H9 (cell line): ENCODE measurements at regions not wholly inside any gene's neighbourhood (a gene's known extent, or its start where the extent isn't known, plus 50 kb on each side); places are given as distances from the start of the nearest gene placed in this dataset.

Experiments
- DNase-seq: peaks from one replicate; pipeline ENCODE4 v3.0.0-alpha.2; 2017
- H2AFZ ChIP-seq: one replicate; pipeline ENCODE4 v1.6.1; 2013; ENCODE audit warnings: mild to moderate bottlenecking, low read length, control low read depth, moderate library complexity
- H2AK5ac ChIP-seq: 2 replicates; pipeline ENCODE4 v1.6.1; 2013; ENCODE audit warnings: low read length, control low read depth, mixed read lengths; ENCODE audit not compliant: insufficient read length
- H2BK120ac ChIP-seq: one replicate; pipeline ENCODE4 v1.6.1; 2013; ENCODE audit warnings: low read depth, mild to moderate bottlenecking, low read length, control low read depth, inconsistent platforms; ENCODE audit not compliant: poor library complexity, severe bottlenecking
- H2BK12ac ChIP-seq: 2 replicates; pipeline ENCODE4 v1.6.1; 2013; ENCODE audit warnings: low read length, control low read depth, mixed read lengths, low read depth; ENCODE audit not compliant: insufficient read length
- H2BK15ac ChIP-seq: 2 replicates; pipeline ENCODE4 v1.6.1; 2013; ENCODE audit warnings: low read depth, low read length, control low read depth
- H2BK20ac ChIP-seq: one replicate; pipeline ENCODE4 v1.6.1; 2013; ENCODE audit warnings: low read depth, mild to moderate bottlenecking, low read length, control low read depth, inconsistent platforms; ENCODE audit not compliant: poor library complexity, severe bottlenecking
- H2BK5ac ChIP-seq: 2 replicates; pipeline ENCODE4 v1.6.1; 2013; ENCODE audit warnings: low read length, control low read depth, mixed read lengths; ENCODE audit not compliant: insufficient read length
- H3K14ac ChIP-seq: 2 replicates; pipeline ENCODE4 v1.6.1; 2013; ENCODE audit warnings: low read length, control low read depth; ENCODE audit not compliant: insufficient read depth
- H3K18ac ChIP-seq: 2 replicates; pipeline ENCODE4 v1.6.1; 2013; ENCODE audit warnings: low read depth, mild to moderate bottlenecking, mixed read lengths, low read length, control low read depth; ENCODE audit not compliant: insufficient read length
- H3K23ac ChIP-seq: 2 replicates; pipeline ENCODE4 v1.6.1; 2013; ENCODE audit warnings: low read length, control low read depth, mixed read lengths, low read depth; ENCODE audit not compliant: insufficient read length
- H3K23me2 ChIP-seq: 2 replicates; pipeline ENCODE4 v1.6.1; 2013; ENCODE audit warnings: low read depth, mild to moderate bottlenecking, mixed read lengths, low read length, control low read depth; ENCODE audit not compliant: insufficient read length, poor library complexity, severe bottlenecking
- H3K27ac ChIP-seq: 2 replicates; pipeline ENCODE4 v1.5.1; 2013; ENCODE audit warnings: low read length, control low read depth, mixed read lengths, low read depth; ENCODE audit not compliant: insufficient read length
- H3K27me3 ChIP-seq: 2 replicates; pipeline ENCODE4 v1.6.1; 2013; ENCODE audit warnings: low read length, control low read depth, inconsistent platforms; ENCODE audit not compliant: insufficient read depth
- H3K4ac ChIP-seq: 2 replicates; pipeline ENCODE4 v1.6.1; 2013; ENCODE audit warnings: low read depth, mild to moderate bottlenecking, control low read depth, inconsistent platforms, low read length, moderate library complexity
- H3K4me1 ChIP-seq: 2 replicates; pipeline ENCODE4 v1.6.1; 2013; ENCODE audit warnings: low read length, control low read depth, inconsistent platforms; ENCODE audit not compliant: insufficient read depth
- H3K4me2 ChIP-seq: 2 replicates; pipeline ENCODE4 v1.6.1; 2013; ENCODE audit warnings: low read length, control low read depth, mixed read lengths; ENCODE audit not compliant: insufficient read length, insufficient read depth
- H3K56ac ChIP-seq: 2 replicates; pipeline ENCODE4 v1.6.1; 2013; ENCODE audit warnings: low read depth, mild to moderate bottlenecking, mixed read lengths, low read length, control low read depth; ENCODE audit not compliant: insufficient read length
- H3K79me1 ChIP-seq: 2 replicates; pipeline ENCODE4 v1.6.1; 2013; ENCODE audit warnings: low read depth, mild to moderate bottlenecking, moderate library complexity, low read length, control low read depth, inconsistent platforms; ENCODE audit not compliant: insufficient read depth, poor library complexity, severe bottlenecking
- H3K79me2 ChIP-seq: 2 replicates; pipeline ENCODE4 v1.6.1; 2013; ENCODE audit warnings: low read length, control low read depth, inconsistent platforms; ENCODE audit not compliant: insufficient read depth
- H3K9ac ChIP-seq: 2 replicates; pipeline ENCODE4 v1.6.1; 2013; ENCODE audit warnings: low read length, control low read depth, mixed read lengths; ENCODE audit not compliant: insufficient read length; ENCODE audit errors: extremely low read depth
- H3K9me3 ChIP-seq: one replicate; pipeline ENCODE4 v1.6.1; 2013; ENCODE audit warnings: low read depth, low read length, inconsistent platforms; ENCODE audit not compliant: control insufficient read depth
- H3T11ph ChIP-seq: one replicate; pipeline ENCODE4 v1.6.1; 2013; ENCODE audit warnings: mild to moderate bottlenecking, low read length, control low read depth, inconsistent platforms
- H4K20me1 ChIP-seq: one replicate; pipeline ENCODE4 v1.6.1; 2013; ENCODE audit not compliant: control insufficient read depth, insufficient read length, insufficient read depth
- H4K5ac ChIP-seq: 2 replicates; pipeline ENCODE4 v1.6.1; 2013; ENCODE audit warnings: low read depth, mild to moderate bottlenecking, mixed read lengths, low read length, control low read depth; ENCODE audit not compliant: insufficient read length
- H4K8ac ChIP-seq: replicated peaks from 2 replicates; pipeline ENCODE4 v1.6.1; 2013; ENCODE audit warnings: low read length, control low read depth, mixed read lengths, low read depth; ENCODE audit not compliant: insufficient read length
- H4K91ac ChIP-seq: 2 replicates; pipeline ENCODE4 v1.6.1; 2013; ENCODE audit warnings: low read depth, mild to moderate bottlenecking, moderate library complexity, mixed read lengths, low read length, control low read depth; ENCODE audit not compliant: insufficient read length
- H3K27ac Mint-ChIP-seq, 3 experiments: 2 replicates in 2 of 3; 3 replicates in 1 of 3; pipeline ENCODE4 v1.8.0; 2020 to 2021; ENCODE audit warnings: mixed read lengths in 3 of 3, mild to moderate bottlenecking in 1 of 3, moderate library complexity in 1 of 3
- H3K27me3 Mint-ChIP-seq: 2 replicates; pipeline ENCODE4 v1.8.0; 2021; ENCODE audit warnings: low read depth, mild to moderate bottlenecking, moderate library complexity, mixed read lengths
- H3K36me3 Mint-ChIP-seq, 3 experiments: 2 replicates in 2 of 3; 3 replicates in 1 of 3; pipeline ENCODE4 v1.8.0; 2020 to 2021; ENCODE audit warnings: low read depth in 3 of 3, mixed read lengths in 3 of 3; ENCODE audit not compliant: insufficient read depth in 1 of 3
- H3K4me1 Mint-ChIP-seq, 2 experiments: 2 replicates each; pipeline ENCODE4 v1.8.0; 2020; ENCODE audit warnings: mixed read lengths in 2 of 2
- H3K4me3 Mint-ChIP-seq, 2 experiments: 2 replicates in 1 of 2; 3 replicates in 1 of 2; pipeline ENCODE4 v1.8.0; 2020 to 2021; ENCODE audit warnings: mild to moderate bottlenecking in 2 of 2, mixed read lengths in 2 of 2, moderate library complexity in 1 of 2
- H3K9me3 Mint-ChIP-seq, 2 experiments: 2 replicates in 1 of 2; 3 replicates in 1 of 2; pipeline ENCODE4 v1.8.0; 2020; ENCODE audit warnings: mild to moderate bottlenecking in 2 of 2, mixed read lengths in 2 of 2, moderate library complexity in 1 of 2
- CTCF ChIP-seq: fragments of 200-600 bp; sonication (generic); conservative IDR thresholded peaks from 3 replicates; pipeline ENCODE4 v1.8.0; 2021; ENCODE audit warnings: antibody characterized with exemption, mild to moderate bottlenecking
- WGBS: extraction: QIAGEN DNeasy Blood & Tissue Kit; methylation state at CpG from one replicate; pipeline ENCODE4 v1.1.7; 2013; ENCODE audit warnings: missing lambda C conversion rate, low lambda C conversion rate, mixed read lengths; ENCODE audit not compliant: insufficient read length; ENCODE audit errors: extremely low coverage; 5-methylcytosine and 5-hydroxymethylcytosine counted together

- TF ChIP-seq CTCF: no peak
- Mint-ChIP-seq H3K4me1 (peaks cover 0 to 12% of the 10 kb centered on the region in 2 experiments; a peak in 1 of 4 replicates), H3K4me3 (no peak overlapping the region), H3K36me3 (no peaks in the 10 kb centered on the region; a peak in 1 of 7 replicates), H3K9me3 (no peaks in the 10 kb centered on the region), H3K27ac (no peak overlapping the region), H3K27me3 (no peaks in the 10 kb centered on the region)
- Histone ChIP-seq H3K27me3 (no peaks in the 10 kb centered on the region), H3K23me2 (no peaks in the 10 kb centered on the region), H3K56ac (no peak overlapping the region), H2AK5ac (no peak overlapping the region), H3K79me1 (no peaks in the 10 kb centered on the region), H4K8ac (no peak overlapping the region), H4K91ac (no peak overlapping the region), H3K18ac (no peak overlapping the region), H3K4ac (no peak overlapping the region), H2BK12ac (no peak overlapping the region), H2AFZ (no peak overlapping the region), H3T11ph (no peak overlapping the region), H3K9ac (no peak overlapping the region), H3K14ac (no peak overlapping the region), H2BK5ac (no peak overlapping the region), H2BK15ac (no peak overlapping the region), H3K4me1 (no peaks in the 10 kb centered on the region; the same call in 1 of the 2 replicates), H3K27ac (no peak overlapping the region), H4K20me1 (no peaks in the 10 kb centered on the region), H3K23ac (no peak overlapping the region), H3K9me3 (no peaks in the 10 kb centered on the region), H3K79me2 (no peaks in the 10 kb centered on the region), H2BK20ac (no peak overlapping the region), H4K5ac (no peak overlapping the region), H3K4me2 (no peak overlapping the region), H2BK120ac (no peak overlapping the region)
- WGBS: no CpG with 5 or more reads among the region's 35 CpGs
- DNase-seq: no peak
Observed at GRCh38 chr22:48707763-48708557, 1119.7 kb downstream of the BRD1 start.
